Neutrophil (primary cell): ENCODE measurements at regions not wholly inside any gene's neighbourhood (a gene's known extent, or its start where the extent isn't known, plus 50 kb on each side); places are given as distances from the start of the nearest gene placed in this dataset.

Experiments used
- H3K27ac ChIP-seq: fragments of 200-600 bp; sonication (generic); 2 replicates; pipeline ENCODE4 v1.5.1; 2016; ENCODE audit warnings: mild to moderate bottlenecking, moderate library complexity
- H3K27me3 ChIP-seq: fragments of 200-600 bp; sonication (generic); 2 replicates; pipeline ENCODE4 v1.6.0; 2016; ENCODE audit warnings: mild to moderate bottlenecking
- H3K36me3 ChIP-seq: fragments of 200-600 bp; sonication (generic); 2 replicates; pipeline ENCODE4 v1.5.1; 2017
- H3K4me1 ChIP-seq, 2 experiments: fragments of 200-600 bp in 1 of 2; sonication (generic) in 1 of 2; 1 replicate in 1 of 2; 2 replicates in 1 of 2; pipeline versions ENCODE4 v1.5.1 to v1.6.1; 2013 to 2016; ENCODE audit warnings: low read depth in 1 of 2, low read length in 1 of 2, mild to moderate bottlenecking in 1 of 2, moderate library complexity in 1 of 2; ENCODE audit not compliant: control insufficient read depth in 1 of 2, insufficient read depth in 1 of 2
- H3K4me3 ChIP-seq, 2 experiments: fragments of 200-600 bp in 1 of 2; sonication (generic) in 1 of 2; 1 replicate in 1 of 2; 2 replicates in 1 of 2; pipeline ENCODE4 v1.5.1; 2013 to 2016; ENCODE audit warnings: low read depth in 1 of 2, low read length in 1 of 2, mild to moderate bottlenecking in 1 of 2, moderate library complexity in 1 of 2
- H3K9me3 ChIP-seq: fragments of 200-600 bp; sonication (generic); 2 replicates; pipeline ENCODE4 v1.5.1; 2016
- CTCF ChIP-seq: fragments of 200-600 bp; sonication (generic); IDR thresholded peaks from 2 replicates; pipeline ENCODE4 v1.5.1; 2016; ENCODE audit warnings: antibody characterized with exemption

- Histone ChIP-seq H3K9me3 (no peaks in the 10 kb centered on the region), H3K4me3 (no peak overlapping the region)
These were observed 195.7 kb upstream of the GPR26 start for GRCh38 chr10:123470336-123470921.

GRCh38 chr10:123471811-123472210 lies 194.3 kb upstream of the GPR26 start:
- Histone ChIP-seq H3K27me3 (peaks cover 48% of the 10 kb centered on the region), H3K4me1 (no peaks in the 10 kb centered on the region), H3K27ac (no peak overlapping the region), H3K36me3 (no peaks in the 10 kb centered on the region), H3K4me3 (no peak overlapping the region), H3K9me3 (no peaks in the 10 kb centered on the region)
- no peak for TF ChIP-seq CTCF

More at GRCh38 chr10:123470336-123470921, 195.7 kb upstream of the GPR26 start:
- Histone ChIP-seq H3K27me3 (peaks cover 37% of the 10 kb centered on the region), H3K4me1 (no peaks in the 10 kb centered on the region), H3K27ac (no peak overlapping the region), H3K36me3 (no peaks in the 10 kb centered on the region)
- no peak for TF ChIP-seq CTCF

- Histone ChIP-seq H3K4me1 (no peaks in the 10 kb centered on the region), H3K27ac (no peak overlapping the region), H3K36me3 (no peaks in the 10 kb centered on the region), H3K4me3 (no peak overlapping the region), H3K9me3 (no peaks in the 10 kb centered on the region), H3K27me3 (peaks cover 48% of the 10 kb centered on the region)
- TF ChIP-seq CTCF, result no peak
These were observed 193.5 kb upstream of the GPR26 start for GRCh38 chr10:123472606-123473005.

GRCh38 chr10:123474700-123475099 lies 191.5 kb upstream of the GPR26 start:
- H3K4me1 ChIP-seq, result no peaks in the 10 kb centered on the region

GRCh38 chr10:123475466-123475865 lies 190.7 kb upstream of the GPR26 start:
- H3K36me3 ChIP-seq, result no peaks in the 10 kb centered on the region
- H3K4me3 ChIP-seq, result no peak overlapping the region
- TF ChIP-seq CTCF, result no peak
- no peaks in the 10 kb centered on the region for H3K9me3 ChIP-seq
- no peak overlapping the region for H3K27ac ChIP-seq
- H3K27me3 ChIP-seq, result peaks cover 51% of the 10 kb centered on the region
- no peaks in the 10 kb centered on the region for H3K4me1 ChIP-seq

More at GRCh38 chr10:123474700-123475099, 191.5 kb upstream of the GPR26 start:
- Histone ChIP-seq H3K4me3 (no peak overlapping the region), H3K36me3 (no peaks in the 10 kb centered on the region), H3K27me3 (peaks cover 51% of the 10 kb centered on the region), H3K9me3 (no peaks in the 10 kb centered on the region), H3K27ac (no peak overlapping the region)
- TF ChIP-seq CTCF, result no peak

- H3K4me3 ChIP-seq, result no peak overlapping the region
- no peaks in the 10 kb centered on the region for H3K4me1 ChIP-seq
- H3K9me3 ChIP-seq, result no peaks in the 10 kb centered on the region
- no peaks in the 10 kb centered on the region for H3K36me3 ChIP-seq
- H3K27me3 ChIP-seq, result peaks cover 35% of the 10 kb centered on the region
- TF ChIP-seq CTCF, result no peak
- H3K27ac ChIP-seq, result no peak overlapping the region
These were observed 188.0 kb upstream of the GPR26 start for GRCh38 chr10:123478116-123478515.
